CD14-positive monocyte (primary cell): ENCODE measurements at regions not wholly inside any gene's neighbourhood (a gene's known extent, or its start where the extent isn't known, plus 50 kb on each side); places are given as distances from the start of the nearest gene placed in this dataset.

Experiments
- DNase-seq, 3 donors: peaks; one replicate each; pipeline ENCODE4 v3.0.0-alpha.2; 2011 to 2022
- H2AFZ ChIP-seq: 2 replicates; pipeline ENCODE4 v1.6.0; 2012; ENCODE audit warnings: mild to moderate bottlenecking, low read depth, low read length, inconsistent platforms; ENCODE audit not compliant: insufficient read depth, poor library complexity, severe bottlenecking
- H3K27ac ChIP-seq, 2 donors: 1 replicate in 1 of 2; 2 replicates in 1 of 2; pipeline ENCODE4 v1.5.1; 2012 to 2013; ENCODE audit warnings: low read length in 2 of 2, control low read depth in 1 of 2, inconsistent platforms in 1 of 2, low read depth in 1 of 2, mild to moderate bottlenecking in 1 of 2
- H3K27me3 ChIP-seq, 2 donors: one replicate each; pipeline versions ENCODE4 v1.6.0 to v1.6.1; 2011 to 2013; ENCODE audit warnings: low read length in 2 of 2; ENCODE audit not compliant: control insufficient read depth in 2 of 2, insufficient read depth in 2 of 2
- H3K36me3 ChIP-seq, 2 donors: replicated peaks in 1 of 2; 1 replicate in 1 of 2; 2 replicates in 1 of 2; pipeline versions ENCODE4 v1.5.1 to v1.6.1; 2012 to 2013; ENCODE audit warnings: low read length in 2 of 2, control low read depth in 1 of 2, inconsistent platforms in 1 of 2, mild to moderate bottlenecking in 1 of 2; ENCODE audit not compliant: insufficient read depth in 2 of 2, control insufficient read depth in 1 of 2
- H3K4me1 ChIP-seq, 2 donors: 1 replicate in 1 of 2; 2 replicates in 1 of 2; pipeline versions ENCODE4 v1.5.1 to v1.6.1; 2012 to 2013; ENCODE audit warnings: low read length in 2 of 2, control low read depth in 1 of 2, inconsistent platforms in 1 of 2, mild to moderate bottlenecking in 1 of 2, moderate library complexity in 1 of 2; ENCODE audit not compliant: insufficient read depth in 2 of 2, control insufficient read depth in 1 of 2
- H3K4me2 ChIP-seq: replicated peaks from 2 replicates; pipeline ENCODE3; 2012; ENCODE audit warnings: low read length, moderate library complexity, mild to moderate bottlenecking; ENCODE audit not compliant: poor library complexity, severe bottlenecking; ENCODE audit errors: extremely low read depth
- H3K4me3 ChIP-seq, 3 experiments: fragments of 200-600 bp in 1 of 3; sonication (generic) in 1 of 3; replicated peaks in 1 of 3; 1 replicate in 2 of 3; 2 replicates in 1 of 3; pipeline ENCODE4 v1.5.1; 2011 to 2013; ENCODE audit warnings: low read length in 3 of 3, mild to moderate bottlenecking in 3 of 3, control low read depth in 2 of 3, low read depth in 2 of 3, inconsistent platforms in 1 of 3, moderate library complexity in 1 of 3
- H3K79me2 ChIP-seq: 2 replicates; pipeline ENCODE4 v1.6.0; 2012; ENCODE audit warnings: mild to moderate bottlenecking, control low read depth, inconsistent platforms, low read length, moderate library complexity; ENCODE audit not compliant: insufficient read depth
- H3K9ac ChIP-seq: 2 replicates; pipeline ENCODE4 v1.6.0; 2017; ENCODE audit warnings: low read length, mild to moderate bottlenecking; ENCODE audit not compliant: insufficient read depth, poor library complexity, severe bottlenecking
- H3K9me3 ChIP-seq, 2 donors: replicated peaks in 1 of 2; 1 replicate in 1 of 2; 2 replicates in 1 of 2; pipeline versions ENCODE4 v1.5.1 to v1.6.1; 2012 to 2013; ENCODE audit warnings: low read length in 2 of 2, control low read depth in 1 of 2; ENCODE audit not compliant: control insufficient read depth in 1 of 2, insufficient read depth in 1 of 2
- H4K20me1 ChIP-seq: 2 replicates; pipeline ENCODE4 v1.6.0; 2012; ENCODE audit warnings: mild to moderate bottlenecking, low read length, control low read depth, moderate library complexity; ENCODE audit not compliant: insufficient read depth
- H3K27ac Mint-ChIP-seq, 7 donors: one replicate each; pipeline ENCODE4 v1.8.0; 2020; ENCODE audit warnings: mild to moderate bottlenecking in 7 of 7, mixed read lengths in 7 of 7, moderate library complexity in 6 of 7, inconsistent platforms in 2 of 7
- H3K27me3 Mint-ChIP-seq, 3 donors: one replicate each; pipeline ENCODE4 v1.8.0; 2021 to 2022; ENCODE audit warnings: low read depth in 3 of 3, mild to moderate bottlenecking in 3 of 3, mixed read lengths in 3 of 3, moderate library complexity in 3 of 3, inconsistent platforms in 1 of 3
- H3K36me3 Mint-ChIP-seq, 2 donors: one replicate each; pipeline ENCODE4 v1.8.0; 2020; ENCODE audit warnings: mixed read lengths in 2 of 2, inconsistent platforms in 1 of 2, mild to moderate bottlenecking in 1 of 2
- H3K4me1 Mint-ChIP-seq: one replicate; pipeline ENCODE4 v1.8.0; 2020; ENCODE audit warnings: mild to moderate bottlenecking, mixed read lengths
- H3K4me3 Mint-ChIP-seq, 2 donors: one replicate each; pipeline ENCODE4 v1.8.0; 2020; ENCODE audit warnings: mild to moderate bottlenecking in 2 of 2, mixed read lengths in 2 of 2, moderate library complexity in 1 of 2
- H3K9me3 Mint-ChIP-seq, 7 donors: one replicate each; pipeline ENCODE4 v1.8.0; 2020 to 2022; ENCODE audit warnings: mixed read lengths in 7 of 7, mild to moderate bottlenecking in 6 of 7, moderate library complexity in 6 of 7, inconsistent platforms in 2 of 7
- WGBS: methylation state at CpG from one replicate; pipeline ENCODE4 v1.1.5; 2013; ENCODE audit warnings: missing lambda C conversion rate; ENCODE audit not compliant: insufficient coverage; 5-methylcytosine and 5-hydroxymethylcytosine counted together
- intact Hi-C, 2 donors: fragments of 100-400 bp; cut with micrococcal nuclease; formaldehyde crosslinking; loops; one replicate each; pipeline versions ENCODE4 v1.15.0 to v1.15.1; 2023
- TF ChIP-seq, protein P1 (sequence below): fragments of 200-600 bp; IDR thresholded peaks from one replicate; pipeline ENCODE4 v1.8.0; 2022; ENCODE audit warnings: antibody characterized with exemption, mild to moderate bottlenecking

DNA sequence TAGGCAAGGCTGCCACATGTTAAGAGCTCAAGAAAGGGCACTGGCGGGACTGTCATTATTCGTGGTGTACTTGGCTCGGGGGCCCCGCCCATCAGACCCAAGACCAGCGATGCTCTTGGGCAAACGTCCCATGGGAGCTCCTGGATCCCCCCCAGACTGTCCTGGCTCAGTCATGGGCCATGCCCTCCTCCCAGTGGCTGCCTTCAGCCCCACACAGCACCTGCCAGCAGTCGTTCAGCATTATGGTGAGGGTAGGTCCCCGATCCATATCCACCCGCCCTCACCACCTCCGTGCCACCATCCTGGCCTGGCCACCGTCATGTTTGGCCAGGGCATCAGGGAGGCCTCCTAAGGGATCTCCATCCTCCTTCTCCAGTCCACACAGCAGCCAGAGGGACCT, 51.4 kb upstream of the IQSEC1 start:
- 79% methylated on average over 8 of the region's 11 CpGs for WGBS
- no peak overlapping the region for H3K4me3 ChIP-seq
- TF ChIP-seq, protein P1, sequence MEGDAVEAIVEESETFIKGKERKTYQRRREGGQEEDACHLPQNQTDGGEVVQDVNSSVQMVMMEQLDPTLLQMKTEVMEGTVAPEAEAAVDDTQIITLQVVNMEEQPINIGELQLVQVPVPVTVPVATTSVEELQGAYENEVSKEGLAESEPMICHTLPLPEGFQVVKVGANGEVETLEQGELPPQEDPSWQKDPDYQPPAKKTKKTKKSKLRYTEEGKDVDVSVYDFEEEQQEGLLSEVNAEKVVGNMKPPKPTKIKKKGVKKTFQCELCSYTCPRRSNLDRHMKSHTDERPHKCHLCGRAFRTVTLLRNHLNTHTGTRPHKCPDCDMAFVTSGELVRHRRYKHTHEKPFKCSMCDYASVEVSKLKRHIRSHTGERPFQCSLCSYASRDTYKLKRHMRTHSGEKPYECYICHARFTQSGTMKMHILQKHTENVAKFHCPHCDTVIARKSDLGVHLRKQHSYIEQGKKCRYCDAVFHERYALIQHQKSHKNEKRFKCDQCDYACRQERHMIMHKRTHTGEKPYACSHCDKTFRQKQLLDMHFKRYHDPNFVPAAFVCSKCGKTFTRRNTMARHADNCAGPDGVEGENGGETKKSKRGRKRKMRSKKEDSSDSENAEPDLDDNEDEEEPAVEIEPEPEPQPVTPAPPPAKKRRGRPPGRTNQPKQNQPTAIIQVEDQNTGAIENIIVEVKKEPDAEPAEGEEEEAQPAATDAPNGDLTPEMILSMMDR = no peak
- H2AFZ ChIP-seq = no peak overlapping the region
- no peak overlapping the region for H3K9ac ChIP-seq
- H3K27ac ChIP-seq = no peak overlapping the region
- Mint-ChIP-seq H3K27ac (no peak overlapping the region), H3K4me1 (no peaks in the 10 kb centered on the region), H3K27me3 (peaks cover 2 to 14% (median 7%) of the 10 kb centered on the region in 3 donors), H3K4me3 (no peak overlapping the region), H3K9me3 (peaks cover 0 to 3% (median 0%) of the 10 kb centered on the region in 7 donors), H3K36me3 (no peaks in the 10 kb centered on the region)
- no peak for DNase-seq
- intact Hi-C loops = no loop called here
- no peaks in the 10 kb centered on the region for H3K9me3 ChIP-seq
- no peaks in the 10 kb centered on the region for H3K4me1 ChIP-seq
- H3K36me3 ChIP-seq = no peaks in the 10 kb centered on the region
- H3K79me2 ChIP-seq = no peaks in the 10 kb centered on the region
- no peaks in the 10 kb centered on the region for H4K20me1 ChIP-seq
- H3K4me2 ChIP-seq = no peak overlapping the region
- no peaks in the 10 kb centered on the region for H3K27me3 ChIP-seq

- Histone ChIP-seq H3K79me2 (no peaks in the 10 kb centered on the region), H4K20me1 (no peaks in the 10 kb centered on the region), H3K9ac (no peak overlapping the region), H3K9me3 (no peaks in the 10 kb centered on the region), H3K4me2 (no peak overlapping the region), H3K4me3 (no peak overlapping the region), H3K27me3 (no peaks in the 10 kb centered on the region), H3K36me3 (no peaks in the 10 kb centered on the region), H2AFZ (no peak overlapping the region), H3K4me1 (no peaks in the 10 kb centered on the region), H3K27ac (no peak overlapping the region)
- TF ChIP-seq, protein P1 = no peak
- Mint-ChIP-seq H3K9me3 (peaks cover 0 to 3% (median 0%) of the 10 kb centered on the region in 7 donors), H3K36me3 (no peaks in the 10 kb centered on the region), H3K4me1 (no peaks in the 10 kb centered on the region), H3K27ac (no peak overlapping the region), H3K4me3 (no peak overlapping the region), H3K27me3 (peaks cover 2 to 14% (median 5%) of the 10 kb centered on the region in 3 donors)
- DNase-seq = no peak
- 96% methylated on average over 11 of the region's 11 CpGs for WGBS
- intact Hi-C loops = no loop called here
These were observed 50.5 kb upstream of the IQSEC1 start for GRCh38 chr3:13123765-13124164.
